Astrocyte (in vitro differentiated cells and primary cell): ENCODE measurements at regions not wholly inside any gene's neighbourhood (a gene's known extent, or its start where the extent isn't known, plus 50 kb on each side); places are given as distances from the start of the nearest gene placed in this dataset.

Source experiments
- EZH2 ChIP-seq: IDR thresholded peaks from 2 replicates; pipeline ENCODE4 v1.6.1; 2012; ENCODE audit warnings: mild to moderate bottlenecking, low read length, inconsistent platforms; ENCODE audit not compliant: insufficient read depth
- TF ChIP-seq, protein P1 (sequence below): IDR thresholded peaks from 2 replicates; pipeline ENCODE4 v1.5.1; 2011; ENCODE audit warnings: low read depth, mild to moderate bottlenecking, inconsistent platforms, low read length, moderate library complexity; ENCODE audit not compliant: insufficient read depth

DNA sequence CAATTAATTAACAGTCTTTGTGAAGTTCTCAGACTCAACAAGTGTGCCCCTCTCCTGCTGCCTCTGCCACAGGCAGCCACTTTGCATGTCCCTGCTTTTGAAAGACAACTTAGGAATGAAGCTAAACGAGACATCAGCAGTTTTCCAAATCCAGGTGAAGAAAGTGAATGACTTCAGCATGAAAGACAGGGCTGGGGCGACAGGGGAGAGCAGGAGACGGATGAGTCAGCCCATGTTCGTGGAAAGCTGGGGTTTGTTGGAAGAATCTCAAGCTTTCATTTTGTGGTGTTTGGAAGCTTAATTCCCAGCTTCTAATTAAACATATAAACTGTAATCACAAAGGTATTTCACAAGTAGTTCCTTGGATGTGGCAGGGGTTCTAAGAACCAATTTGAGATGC, 207.8 kb upstream of the MAP3K1 start:
- TF ChIP-seq, protein P1, sequence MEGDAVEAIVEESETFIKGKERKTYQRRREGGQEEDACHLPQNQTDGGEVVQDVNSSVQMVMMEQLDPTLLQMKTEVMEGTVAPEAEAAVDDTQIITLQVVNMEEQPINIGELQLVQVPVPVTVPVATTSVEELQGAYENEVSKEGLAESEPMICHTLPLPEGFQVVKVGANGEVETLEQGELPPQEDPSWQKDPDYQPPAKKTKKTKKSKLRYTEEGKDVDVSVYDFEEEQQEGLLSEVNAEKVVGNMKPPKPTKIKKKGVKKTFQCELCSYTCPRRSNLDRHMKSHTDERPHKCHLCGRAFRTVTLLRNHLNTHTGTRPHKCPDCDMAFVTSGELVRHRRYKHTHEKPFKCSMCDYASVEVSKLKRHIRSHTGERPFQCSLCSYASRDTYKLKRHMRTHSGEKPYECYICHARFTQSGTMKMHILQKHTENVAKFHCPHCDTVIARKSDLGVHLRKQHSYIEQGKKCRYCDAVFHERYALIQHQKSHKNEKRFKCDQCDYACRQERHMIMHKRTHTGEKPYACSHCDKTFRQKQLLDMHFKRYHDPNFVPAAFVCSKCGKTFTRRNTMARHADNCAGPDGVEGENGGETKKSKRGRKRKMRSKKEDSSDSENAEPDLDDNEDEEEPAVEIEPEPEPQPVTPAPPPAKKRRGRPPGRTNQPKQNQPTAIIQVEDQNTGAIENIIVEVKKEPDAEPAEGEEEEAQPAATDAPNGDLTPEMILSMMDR = no peak
- TF ChIP-seq EZH2 = no peak
